NCI-H2227 (cell line): ENCODE measurements at regions not wholly inside any gene's neighbourhood (a gene's known extent, or its start where the extent isn't known, plus 50 kb on each side); places are given as distances from the start of the nearest gene placed in this dataset.
"Not testable (repeated sequence)": the region's sequence is repeated elsewhere in the genome, so short reads cannot be mapped to it uniquely, and the experiment has no call there.

Source experiments
- DNase-seq: peaks from one replicate; lab custom pipeline; 2025; ENCODE audit not compliant: unreplicated experiment; lab: John Stamatoyannopoulos, UW

- DNase-seq: no peak
Observed at GRCh38 chr4:157700898-157701694, 471.7 kb downstream of the GASK1B start.

- DNase-seq: no peak
Observed at GRCh38 chr4:157689476-157689875, 468.9 kb downstream of the GRIA2 start.

- no peak for DNase-seq
Observed at GRCh38 chr4:157687971-157688370, 467.4 kb downstream of the GRIA2 start.

- not testable (repeated sequence) for DNase-seq
Observed at GRCh38 chr4:157679326-157679725, 458.8 kb downstream of the GRIA2 start.

GRCh38 chr4:157678478-157678877 is 457.9 kb downstream of the GRIA2 start:
- DNase-seq: no peak

- no peak for DNase-seq
Observed at GRCh38 chr4:157674699-157675098, 454.2 kb downstream of the GRIA2 start.

GRCh38 chr4:157667836-157668235 is 447.3 kb downstream of the GRIA2 start:
- DNase-seq: no peak

- DNase-seq: no peak
Observed at GRCh38 chr4:157664726-157665125, 444.2 kb downstream of the GRIA2 start.

- DNase-seq: no peak
Observed at GRCh38 chr4:157655096-157655809, 434.7 kb downstream of the GRIA2 start.

GRCh38 chr4:157643257-157643656 is 422.7 kb downstream of the GRIA2 start:
- no peak for DNase-seq

GRCh38 chr4:157634057-157634456 is 413.5 kb downstream of the GRIA2 start:
- DNase-seq: no peak

- no peak for DNase-seq
Observed at GRCh38 chr4:157616741-157617472, 396.4 kb downstream of the GRIA2 start.

GRCh38 chr4:157607996-157608395 is 387.5 kb downstream of the GRIA2 start:
- DNase-seq: no peak

- DNase-seq: no peak
Observed at GRCh38 chr4:157600583-157600982, 380.1 kb downstream of the GRIA2 start.

GRCh38 chr4:157591245-157591644 is 370.7 kb downstream of the GRIA2 start:
- no peak for DNase-seq

- no peak for DNase-seq
Observed at GRCh38 chr4:157590679-157591078, 370.2 kb downstream of the GRIA2 start.

GRCh38 chr4:157587681-157588423 is 367.3 kb downstream of the GRIA2 start:
- DNase-seq: no peak

GRCh38 chr4:157582141-157582540 is 361.6 kb downstream of the GRIA2 start:
- no peak for DNase-seq

- no peak for DNase-seq
Observed at GRCh38 chr4:157576671-157577217, 356.2 kb downstream of the GRIA2 start.

- no peak for DNase-seq
Observed at GRCh38 chr4:157575339-157575738, 354.8 kb downstream of the GRIA2 start.

GRCh38 chr4:157574606-157575005 is 354.1 kb downstream of the GRIA2 start:
- DNase-seq: no peak
